H1 (cell line): ENCODE measurements at regions not wholly inside any gene's neighbourhood (a gene's known extent, or its start where the extent isn't known, plus 50 kb on each side); places are given as distances from the start of the nearest gene placed in this dataset.

Experiments used
- CTCF ChIA-PET: fragments of 300-600 bp; sonication (Branson Sonifier 250); formaldehyde crosslinking; loops from one replicate; lab custom pipeline; 2021; ENCODE audit not compliant: partially characterized antibody; lab: Charles Lee
- POLR2A ChIA-PET: fragments of 300-600 bp; sonication (Branson Sonifier 250); formaldehyde crosslinking; loops from one replicate; lab custom pipeline; 2021; ENCODE audit warnings: inconsistent platforms; ENCODE audit not compliant: partially characterized antibody; lab: Charles Lee
- DNase-seq, 2 experiments: peaks; one replicate each; pipeline versions ENCODE4 v3.0.0 to v3.0.0-alpha.2; 2010 to 2022; ENCODE audit warnings: low spot score in 2 of 2, low read depth in 1 of 2, mixed read lengths in 1 of 2
- FAIRE-seq: peaks from 2 replicates; lab custom pipeline; 2011; peaks lifted over from hg19 to GRCh38; lab: Jason Lieb, UNC
- H2AFZ ChIP-seq: 2 replicates; pipeline ENCODE4 v1.8.1; 2012; ENCODE audit warnings: low read length, inconsistent platforms
- H2AK5ac ChIP-seq: 2 replicates; pipeline ENCODE4 v1.6.1; 2013; ENCODE audit warnings: low read depth, low read length
- H2BK120ac ChIP-seq: replicated peaks from 2 replicates; pipeline ENCODE3; 2013; ENCODE audit warnings: low read depth, low read length, inconsistent platforms
- H2BK12ac ChIP-seq: 2 replicates; pipeline ENCODE4 v1.6.1; 2013; ENCODE audit warnings: low read depth, low read length
- H2BK15ac ChIP-seq: 2 replicates; pipeline ENCODE4 v1.6.1; 2013; ENCODE audit warnings: low read length
- H2BK20ac ChIP-seq: 2 replicates; pipeline ENCODE4 v1.6.1; 2013; ENCODE audit warnings: low read length
- H2BK5ac ChIP-seq: 2 replicates; pipeline ENCODE4 v1.6.1; 2013; ENCODE audit warnings: low read depth, low read length
- H3K14ac ChIP-seq: 2 replicates; pipeline ENCODE4 v1.6.1; 2013; ENCODE audit warnings: inconsistent platforms; ENCODE audit not compliant: insufficient read length
- H3K18ac ChIP-seq: 2 replicates; pipeline ENCODE4 v1.6.1; 2013; ENCODE audit warnings: low read length; ENCODE audit errors: extremely low read depth
- H3K23ac ChIP-seq: 2 replicates; pipeline ENCODE4 v1.6.1; 2013; ENCODE audit warnings: inconsistent platforms; ENCODE audit not compliant: insufficient read length
- H3K23me2 ChIP-seq: 2 replicates; pipeline ENCODE4 v1.6.1; 2013; ENCODE audit warnings: low read depth, low read length
- H3K27ac ChIP-seq: 2 replicates; pipeline ENCODE4 v1.6.1; 2011; ENCODE audit warnings: low read depth, low read length, inconsistent platforms
- H3K27me3 ChIP-seq, 4 experiments: replicated peaks in 1 of 4; 1 replicate in 1 of 4; 2 replicates in 3 of 4; pipeline versions ENCODE4 v1.6.1 to v1.8.1; 2011 to 2013; ENCODE audit warnings: low read length in 3 of 4, mild to moderate bottlenecking in 3 of 4, inconsistent platforms in 2 of 4, mixed read lengths in 2 of 4, moderate library complexity in 1 of 4; ENCODE audit not compliant: control insufficient read depth in 3 of 4, insufficient read depth in 3 of 4; ENCODE audit errors: extremely low read depth in 1 of 4
- H3K36me3 ChIP-seq, 4 experiments: 2 replicates each; pipeline versions ENCODE4 v1.6.1 to v1.8.1; 2011 to 2013; ENCODE audit warnings: mild to moderate bottlenecking in 4 of 4, low read length in 3 of 4, moderate library complexity in 2 of 4, control low read depth in 1 of 4, inconsistent platforms in 1 of 4; ENCODE audit not compliant: insufficient read depth in 4 of 4, control insufficient read depth in 2 of 4
- H3K4ac ChIP-seq: replicated peaks from 2 replicates; pipeline ENCODE3; 2013; ENCODE audit warnings: low read length, low read depth, mixed read lengths, inconsistent platforms; ENCODE audit not compliant: insufficient read length
- H3K4me1 ChIP-seq, 4 experiments: replicated peaks in 1 of 4; 1 replicate in 1 of 4; 2 replicates in 3 of 4; pipeline versions ENCODE4 v1.6.1 to v1.8.1; 2011 to 2013; ENCODE audit warnings: low read length in 3 of 4, inconsistent platforms in 2 of 4, mixed read lengths in 1 of 4; ENCODE audit not compliant: insufficient read depth in 4 of 4, control insufficient read depth in 3 of 4
- H3K4me2 ChIP-seq, 2 experiments: 2 replicates each; pipeline versions ENCODE4 v1.6.1 to v1.8.1; 2011 to 2013; ENCODE audit warnings: low read depth in 2 of 2, low read length in 2 of 2, control low read depth in 1 of 2, inconsistent platforms in 1 of 2, mild to moderate bottlenecking in 1 of 2; ENCODE audit not compliant: insufficient read depth in 1 of 2
- H3K4me3 ChIP-seq, 4 experiments: fragments of 200-600, 300-600 bp in 1 of 4; sonication (generic), shearing (Covaris generic), sonication (Bioruptor Twin) in 1 of 4; 2 replicates each; pipeline versions ENCODE4 v1.5.1 to v1.8.1; 2011 to 2016; ENCODE audit warnings: low read length in 4 of 4, low read depth in 3 of 4, control low read depth in 2 of 4, inconsistent platforms in 2 of 4, mild to moderate bottlenecking in 2 of 4, mixed read lengths in 1 of 4, moderate library complexity in 1 of 4; ENCODE audit not compliant: insufficient read depth in 2 of 4; ENCODE audit errors: extremely low read depth in 1 of 4
- H3K56ac ChIP-seq: replicated peaks from 2 replicates; pipeline ENCODE3; 2013; ENCODE audit warnings: low read depth, mild to moderate bottlenecking, mixed read lengths, low read length, inconsistent platforms; ENCODE audit not compliant: insufficient read length
- H3K79me1 ChIP-seq: 2 replicates; pipeline ENCODE4 v1.6.1; 2013; ENCODE audit warnings: low read depth, low read length, control low read depth
- H3K79me2 ChIP-seq, 2 experiments: 2 replicates each; pipeline versions ENCODE4 v1.6.1 to v1.8.1; 2012 to 2013; ENCODE audit warnings: low read length in 2 of 2, mild to moderate bottlenecking in 2 of 2, inconsistent platforms in 1 of 2; ENCODE audit not compliant: insufficient read depth in 2 of 2, control insufficient read depth in 1 of 2
- H3K9ac ChIP-seq, 4 experiments: replicated peaks in 1 of 4; 1 replicate in 1 of 4; 2 replicates in 3 of 4; pipeline versions ENCODE4 v1.6.1 to v1.8.1; 2011 to 2013; ENCODE audit warnings: low read depth in 3 of 4, low read length in 3 of 4, control low read depth in 2 of 4, mild to moderate bottlenecking in 2 of 4, moderate library complexity in 2 of 4, inconsistent platforms in 1 of 4; ENCODE audit errors: extremely low read depth in 1 of 4
- H3K9me3 ChIP-seq, 2 experiments: 2 replicates each; pipeline versions ENCODE4 v1.6.1 to v1.8.1; 2012 to 2013; ENCODE audit warnings: mild to moderate bottlenecking in 2 of 2, moderate library complexity in 2 of 2, control low read depth in 1 of 2, inconsistent platforms in 1 of 2, low read depth in 1 of 2, low read length in 1 of 2, mixed read lengths in 1 of 2; ENCODE audit not compliant: insufficient read depth in 2 of 2
- H4K20me1 ChIP-seq, 2 experiments: replicated peaks in 1 of 2; 2 replicates each; pipeline versions ENCODE3 to v1.8.1; 2011 to 2013; ENCODE audit warnings: inconsistent platforms in 2 of 2, low read length in 2 of 2, mild to moderate bottlenecking in 1 of 2; ENCODE audit not compliant: insufficient read depth in 2 of 2, control insufficient read depth in 1 of 2
- H4K5ac ChIP-seq: 2 replicates; pipeline ENCODE4 v1.6.1; 2013; ENCODE audit warnings: low read length, low read depth, mixed read lengths, inconsistent platforms; ENCODE audit not compliant: insufficient read length
- H4K8ac ChIP-seq: 2 replicates; pipeline ENCODE4 v1.8.0; 2013; ENCODE audit warnings: mild to moderate bottlenecking, moderate library complexity, low read length, inconsistent platforms; ENCODE audit not compliant: insufficient read depth; ENCODE audit errors: extremely low read depth
- H4K91ac ChIP-seq: replicated peaks from 2 replicates; pipeline ENCODE3; 2013; ENCODE audit warnings: low read length, mixed read lengths, inconsistent platforms; ENCODE audit not compliant: insufficient read length
- BACH1 ChIP-seq: IDR thresholded peaks from 2 replicates; pipeline ENCODE4 v1.6.1; 2012; ENCODE audit warnings: low read length, improper control_type of control experiment
- BCL11A ChIP-seq, 2 experiments: IDR thresholded peaks; one replicate each; pipeline ENCODE4 v1.6.1; 2011; ENCODE audit warnings: low read depth in 2 of 2, low read length in 2 of 2, mild to moderate bottlenecking in 2 of 2
- EGR1 ChIP-seq: IDR thresholded peaks from 2 replicates; pipeline ENCODE4 v1.6.1; 2011; ENCODE audit warnings: low read depth, low read length, borderline replicate concordance
- EP300 ChIP-seq, 2 experiments: IDR thresholded peaks; 1 replicate in 1 of 2; 2 replicates in 1 of 2; pipeline ENCODE4 v1.6.1; 2011 to 2012; ENCODE audit warnings: low read depth in 2 of 2, low read length in 2 of 2, mild to moderate bottlenecking in 2 of 2, borderline replicate concordance in 1 of 2, inconsistent platforms in 1 of 2, moderate library complexity in 1 of 2
- GABPA ChIP-seq: IDR thresholded peaks from 2 replicates; pipeline ENCODE4 v1.6.1; 2011; ENCODE audit warnings: mild to moderate bottlenecking, low read length, moderate library complexity, borderline replicate concordance; ENCODE audit not compliant: insufficient read depth
- GTF2F1 ChIP-seq: IDR thresholded peaks from 2 replicates; pipeline ENCODE4 v1.6.1; 2012; ENCODE audit warnings: low read depth, low read length, improper control_type of control experiment, borderline replicate concordance
- KDM1A ChIP-seq: fragments of 200-600, 300-600 bp; sonication (generic); IDR thresholded peaks from 2 replicates; pipeline ENCODE4 v1.7.1; 2016; ENCODE audit warnings: mild to moderate bottlenecking, low read length, borderline replicate concordance
- NANOG ChIP-seq: IDR thresholded peaks from 2 replicates; pipeline ENCODE4 v1.6.1; 2011; ENCODE audit warnings: low read length, low read depth, mild to moderate bottlenecking, inconsistent platforms; ENCODE audit not compliant: insufficient read depth, poor library complexity, severe bottlenecking
- NRF1 ChIP-seq: IDR thresholded peaks from 2 replicates; pipeline ENCODE4 v1.6.1; 2011; ENCODE audit warnings: mild to moderate bottlenecking, low read depth, low read length, improper control_type of control experiment
- POLR2A ChIP-seq, 2 experiments: IDR thresholded peaks; 1 replicate in 1 of 2; 2 replicates in 1 of 2; pipeline ENCODE4 v1.6.1; 2011; ENCODE audit warnings: low read depth in 2 of 2, low read length in 2 of 2, mild to moderate bottlenecking in 2 of 2; ENCODE audit errors: control extremely low read depth in 1 of 2
- RBBP5 ChIP-seq: IDR thresholded peaks from 2 replicates; pipeline ENCODE4 v1.7.1; 2012; ENCODE audit warnings: low read depth, mild to moderate bottlenecking, inconsistent platforms, low read length, moderate library complexity, borderline replicate concordance
- SAP30 ChIP-seq: fragments of 300-600 bp; sonication (generic); IDR thresholded peaks from 2 replicates; pipeline ENCODE4 v1.7.1; 2012; ENCODE audit warnings: low read length, moderate library complexity, mild to moderate bottlenecking, inconsistent platforms; ENCODE audit not compliant: insufficient read depth, insufficient replicate concordance
- SP2 ChIP-seq: IDR thresholded peaks from 2 replicates; pipeline ENCODE4 v1.6.1; 2012; ENCODE audit warnings: mild to moderate bottlenecking, low read length, inconsistent platforms
- TAF7 ChIP-seq: optimal IDR thresholded peaks from 2 replicates; pipeline ENCODE3; 2011; ENCODE audit warnings: low read depth, mild to moderate bottlenecking, inconsistent platforms, low read length, moderate library complexity, borderline replicate concordance
- ZNF274 ChIP-seq: IDR thresholded peaks from 2 replicates; pipeline ENCODE4 v1.7.0; 2012; ENCODE audit warnings: low read length, borderline replicate concordance; ENCODE audit errors: extremely low read depth
- WGBS, 2 experiments: shearing (Covaris generic) in 1 of 2; methylation state at CpG; one replicate each; pipeline versions ENCODE4 v1.1.6 to v1.1.7; 2013 to 2015; ENCODE audit warnings: low lambda C conversion rate in 2 of 2, mixed read lengths in 2 of 2, inconsistent platforms in 1 of 2, low coverage in 1 of 2, missing lambda C conversion rate in 1 of 2; ENCODE audit not compliant: insufficient replicate concordance in 2 of 2, insufficient coverage in 1 of 2, insufficient read length in 1 of 2; ENCODE audit errors: extremely low coverage in 1 of 2, missing lambda C conversion rate in 1 of 2; 5-methylcytosine and 5-hydroxymethylcytosine counted together

DNA sequence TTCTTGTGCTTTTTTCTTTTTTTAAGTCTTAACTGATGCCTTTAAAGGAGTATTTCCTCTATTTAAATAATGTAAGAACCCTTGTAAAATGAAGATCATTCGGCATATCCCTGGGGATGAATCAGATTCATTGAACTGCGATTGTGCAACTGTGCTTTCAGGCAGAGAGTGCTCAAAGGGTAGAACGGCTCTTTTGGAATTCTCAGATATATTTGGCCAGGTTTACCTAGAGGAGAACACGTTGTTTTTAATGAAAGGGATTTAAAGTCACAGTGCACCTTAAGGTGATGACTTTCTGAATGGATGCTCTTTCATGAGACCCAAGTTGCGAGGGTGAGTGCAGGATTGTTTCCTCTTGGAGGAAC, 51.6 kb upstream of the ELOVL6 start:
- Histone ChIP-seq H2BK20ac (no peak overlapping the region), H3K36me3 (no peaks in the 10 kb centered on the region), H3K9me3 (no peaks in the 10 kb centered on the region), H2BK12ac (no peak overlapping the region), H3K27ac (no peak overlapping the region), H3K79me2 (no peaks in the 10 kb centered on the region), H2AFZ (0 out of 2 replicates have a peak overlapping the region, but pooled peaks have one; percentile 53), H2BK15ac (no peak overlapping the region), H3K27me3 (no peaks in the 10 kb centered on the region), H3K4me3 (no peak overlapping the region), H3K79me1 (no peaks in the 10 kb centered on the region), H3K23me2 (no peaks in the 10 kb centered on the region), H3K56ac (no peak overlapping the region), H3K4me1 (no peaks in the 10 kb centered on the region), H4K91ac (no peak overlapping the region), H4K20me1 (no peaks in the 10 kb centered on the region), H2BK5ac (no peak overlapping the region), H3K9ac (no peak overlapping the region), H3K23ac (no peak overlapping the region), H4K5ac (no peak overlapping the region), H3K18ac (no peak overlapping the region), H2AK5ac (no peak overlapping the region), H3K4ac (no peak overlapping the region), H3K14ac (no peak overlapping the region), H4K8ac (no peak overlapping the region), H3K4me2 (no peak overlapping the region), H2BK120ac (no peak overlapping the region)
- 76% methylated on average over 5 of the region's 5 CpGs; no CpG with 5 or more reads in 1 of the 2 experiments for WGBS, 2 experiments
- CTCF ChIA-PET = no interaction called here
- no peak for TF ChIP-seq NANOG
- no peak for TF ChIP-seq RBBP5
- no peak for TF ChIP-seq GTF2F1
- no peak for TF ChIP-seq KDM1A
- no peak for TF ChIP-seq BACH1
- TF ChIP-seq ZNF274 = no peak
- TF ChIP-seq GABPA = no peak
- no peak for TF ChIP-seq BCL11A (IDR thresholded peaks at IDR 0.05; ENCODE audit: low read depth in 2 of 2, low read length in 2 of 2)
- no peak for TF ChIP-seq SP2
- TF ChIP-seq NRF1 = no peak
- no peak for TF ChIP-seq TAF7
- no peak for TF ChIP-seq POLR2A (IDR thresholded peaks at IDR 0.05; ENCODE audit: control extremely low read depth in 1 of 2, low read depth in 2 of 2, low read length in 2 of 2)
- no peak for TF ChIP-seq EP300 (IDR thresholded peaks at IDR 0.05; ENCODE audit: borderline replicate concordance in 1 of 2, low read depth in 2 of 2, low read length in 2 of 2)
- no peak for TF ChIP-seq EGR1
- TF ChIP-seq SAP30 = no peak
- FAIRE-seq = no peak
- POLR2A ChIA-PET = no interaction called here
- DNase-seq = no peak
